ENCODE measurements at regions not wholly inside any gene's neighbourhood (a gene's known extent, or its start where the extent isn't known, plus 50 kb on each side); places are given as distances from the start of the nearest gene placed in this dataset.

GRCh38 chr14:65976761-65977404, 509.3 kb upstream of the CCDC196 start:
- no peak overlapping the region for H2AK9ac ChIP-seq (replicated peaks; ENCODE audit: low read depth, low read length, poor library complexity)
- no peak overlapping the region for H3K9ac ChIP-seq (ENCODE audit: low read depth, low read length)
- no peak overlapping the region for H3K4me2 ChIP-seq (ENCODE audit: low read depth, low read length)
- no peak overlapping the region for H4K91ac ChIP-seq (ENCODE audit: insufficient read depth, low read depth, low read length)
- H3K56ac ChIP-seq (ENCODE audit: extremely low read depth, insufficient read depth, low read length), result no peak overlapping the region
- no peak overlapping the region for H2BK20ac ChIP-seq (ENCODE audit: low read depth, low read length)
- no peak overlapping the region for H4K8ac ChIP-seq (ENCODE audit: low read depth in 2 of 2, low read length in 2 of 2)
- ChIA-PET CTCF (no interaction called here), POLR2A (ENCODE audit: unreplicated experiment) (no interaction called here)
- H3K9me1 ChIP-seq (ENCODE audit: insufficient read depth, low read length), result no peaks in the 10 kb centered on the region
- no peak overlapping the region for H2BK120ac ChIP-seq (ENCODE audit: low read depth, low read length)
- H3K79me1 ChIP-seq (ENCODE audit: low read depth in 1 of 2, low read length in 2 of 2), result no peaks in the 10 kb centered on the region
- H2BK15ac ChIP-seq (ENCODE audit: low read depth, low read length), result no peak overlapping the region
- no peaks in the 10 kb centered on the region for H4K20me1 ChIP-seq (ENCODE audit: insufficient read depth, low read length)
- dilution Hi-C loops (cut with HindIII; ENCODE audit: low sequenced_read_pairs, unreplicated experiment), result no loop called here
- no peak overlapping the region for H3K14ac ChIP-seq (replicated peaks; ENCODE audit: low read depth, low read length)
- no TSS peak for BruUV-seq (replicated peaks)
- H2AK5ac ChIP-seq (ENCODE audit: low read depth, low read length), result no peak overlapping the region
- H3K9me3 ChIP-seq (ENCODE audit: control insufficient read depth, insufficient read depth, low read length), result peaks cover 7% of the 10 kb centered on the region; the same call in 1 of the 2 replicates
- no peak overlapping the region for H3K4me3 ChIP-seq (ENCODE audit: insufficient read depth, low read depth, low read length)
- no peak for ATAC-seq (ENCODE audit: low read depth)
- no peak overlapping the region for H3K18ac ChIP-seq (ENCODE audit: low read depth, low read length)
- H3K36me3 ChIP-seq (ENCODE audit: control insufficient read depth, insufficient read depth, low read length), result no peaks in the 10 kb centered on the region
- no CpG with 5 or more reads among the region's 6 CpGs for WGBS, 2 experiments (ENCODE audit: extremely low coverage in 2 of 2, insufficient read length in 1 of 2)
- intact Hi-C loops (cut with micrococcal nuclease), result no loop called here
- no peaks in the 10 kb centered on the region for H3K4me1 ChIP-seq (ENCODE audit: control insufficient read depth, insufficient read depth, low read length)
- H3K27me3 ChIP-seq (ENCODE audit: control insufficient read depth, insufficient read depth, low read length), result no peaks in the 10 kb centered on the region
- TF ChIP-seq CHD1 (IDR thresholded peaks at IDR 0.05; ENCODE audit: low read depth, low read length), result no peak
- no peak for TF ChIP-seq FOS (IDR thresholded peaks at IDR 0.05; ENCODE audit: low read depth, low read length)
- no peak for TF ChIP-seq MAZ (IDR thresholded peaks at IDR 0.05; ENCODE audit: borderline replicate concordance, low read depth, low read length)
- TF ChIP-seq POLR2A (IDR thresholded peaks at IDR 0.05; ENCODE audit: low read depth, low read length), result no peak
- TF ChIP-seq BHLHE40 (IDR thresholded peaks at IDR 0.05; ENCODE audit: low read depth, low read length), result no peak
- no peak for TF ChIP-seq MAFK (IDR thresholded peaks at IDR 0.05; ENCODE audit: low read depth, low read length)
- TF ChIP-seq, protein P1, sequence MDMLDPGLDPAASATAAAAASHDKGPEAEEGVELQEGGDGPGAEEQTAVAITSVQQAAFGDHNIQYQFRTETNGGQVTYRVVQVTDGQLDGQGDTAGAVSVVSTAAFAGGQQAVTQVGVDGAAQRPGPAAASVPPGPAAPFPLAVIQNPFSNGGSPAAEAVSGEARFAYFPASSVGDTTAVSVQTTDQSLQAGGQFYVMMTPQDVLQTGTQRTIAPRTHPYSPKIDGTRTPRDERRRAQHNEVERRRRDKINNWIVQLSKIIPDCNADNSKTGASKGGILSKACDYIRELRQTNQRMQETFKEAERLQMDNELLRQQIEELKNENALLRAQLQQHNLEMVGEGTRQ (IDR thresholded peaks at IDR 0.05; ENCODE audit: low read depth, low read length), result no peak
- no peak for TF ChIP-seq MXI1 (IDR thresholded peaks at IDR 0.05; ENCODE audit: borderline replicate concordance, low read depth, low read length)
- TF ChIP-seq NFE2L2 (IDR thresholded peaks at IDR 0.05; ENCODE audit: low read depth, low read length), result no peak
- TF ChIP-seq, protein P2, sequence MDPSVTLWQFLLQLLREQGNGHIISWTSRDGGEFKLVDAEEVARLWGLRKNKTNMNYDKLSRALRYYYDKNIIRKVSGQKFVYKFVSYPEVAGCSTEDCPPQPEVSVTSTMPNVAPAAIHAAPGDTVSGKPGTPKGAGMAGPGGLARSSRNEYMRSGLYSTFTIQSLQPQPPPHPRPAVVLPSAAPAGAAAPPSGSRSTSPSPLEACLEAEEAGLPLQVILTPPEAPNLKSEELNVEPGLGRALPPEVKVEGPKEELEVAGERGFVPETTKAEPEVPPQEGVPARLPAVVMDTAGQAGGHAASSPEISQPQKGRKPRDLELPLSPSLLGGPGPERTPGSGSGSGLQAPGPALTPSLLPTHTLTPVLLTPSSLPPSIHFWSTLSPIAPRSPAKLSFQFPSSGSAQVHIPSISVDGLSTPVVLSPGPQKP (IDR thresholded peaks at IDR 0.05; ENCODE audit: borderline replicate concordance, low read depth, low read length), result no peak
- TF ChIP-seq, protein P3, sequence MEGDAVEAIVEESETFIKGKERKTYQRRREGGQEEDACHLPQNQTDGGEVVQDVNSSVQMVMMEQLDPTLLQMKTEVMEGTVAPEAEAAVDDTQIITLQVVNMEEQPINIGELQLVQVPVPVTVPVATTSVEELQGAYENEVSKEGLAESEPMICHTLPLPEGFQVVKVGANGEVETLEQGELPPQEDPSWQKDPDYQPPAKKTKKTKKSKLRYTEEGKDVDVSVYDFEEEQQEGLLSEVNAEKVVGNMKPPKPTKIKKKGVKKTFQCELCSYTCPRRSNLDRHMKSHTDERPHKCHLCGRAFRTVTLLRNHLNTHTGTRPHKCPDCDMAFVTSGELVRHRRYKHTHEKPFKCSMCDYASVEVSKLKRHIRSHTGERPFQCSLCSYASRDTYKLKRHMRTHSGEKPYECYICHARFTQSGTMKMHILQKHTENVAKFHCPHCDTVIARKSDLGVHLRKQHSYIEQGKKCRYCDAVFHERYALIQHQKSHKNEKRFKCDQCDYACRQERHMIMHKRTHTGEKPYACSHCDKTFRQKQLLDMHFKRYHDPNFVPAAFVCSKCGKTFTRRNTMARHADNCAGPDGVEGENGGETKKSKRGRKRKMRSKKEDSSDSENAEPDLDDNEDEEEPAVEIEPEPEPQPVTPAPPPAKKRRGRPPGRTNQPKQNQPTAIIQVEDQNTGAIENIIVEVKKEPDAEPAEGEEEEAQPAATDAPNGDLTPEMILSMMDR (conservative IDR thresholded peaks at IDR 0.05; ENCODE audit: low read depth, low read length), result no peak
- no peak for TF ChIP-seq SMC3 (IDR thresholded peaks at IDR 0.05; ENCODE audit: low read depth, low read length)
- no peak for TF ChIP-seq RCOR1 (IDR thresholded peaks at IDR 0.05; ENCODE audit: insufficient replicate concordance, low read length)
- TF ChIP-seq RAD21 (IDR thresholded peaks at IDR 0.05; ENCODE audit: low read length), result no peak
- no peak for TF ChIP-seq CEBPB (IDR thresholded peaks at IDR 0.05; ENCODE audit: low read depth, low read length)
- H2BK5ac ChIP-seq (ENCODE audit: low read depth, low read length, poor library complexity, severe bottlenecking), result no peak overlapping the region
- in situ Hi-C loops (cut with MboI; ENCODE audit: low sequenced_read_pairs), result no loop called here
- no peak overlapping the region for H3K4ac ChIP-seq (ENCODE audit: low read depth, low read length)
- no peak overlapping the region for H3K23ac ChIP-seq (ENCODE audit: low read depth, low read length)
- H2AFZ ChIP-seq (replicated peaks; ENCODE audit: low read length, poor library complexity), result no peak overlapping the region
- H3K27ac ChIP-seq (ENCODE audit: insufficient read depth, low read length), result no peak overlapping the region
- no peak for DNase-seq
- H4K5ac ChIP-seq (ENCODE audit: low read depth, low read length), result no peak overlapping the region
